ENCODE measurements at regions not wholly inside any gene's neighbourhood (a gene's known extent, or its start where the extent isn't known, plus 50 kb on each side); places are given as distances from the start of the nearest gene placed in this dataset.
A peak's percentile ranks its signal among the peaks of the same experiment; 100 is the strongest.
"Not testable (repeated sequence)": the region's sequence is repeated elsewhere in the genome, so short reads cannot be mapped to it uniquely, and the experiment has no call there.

DNA sequence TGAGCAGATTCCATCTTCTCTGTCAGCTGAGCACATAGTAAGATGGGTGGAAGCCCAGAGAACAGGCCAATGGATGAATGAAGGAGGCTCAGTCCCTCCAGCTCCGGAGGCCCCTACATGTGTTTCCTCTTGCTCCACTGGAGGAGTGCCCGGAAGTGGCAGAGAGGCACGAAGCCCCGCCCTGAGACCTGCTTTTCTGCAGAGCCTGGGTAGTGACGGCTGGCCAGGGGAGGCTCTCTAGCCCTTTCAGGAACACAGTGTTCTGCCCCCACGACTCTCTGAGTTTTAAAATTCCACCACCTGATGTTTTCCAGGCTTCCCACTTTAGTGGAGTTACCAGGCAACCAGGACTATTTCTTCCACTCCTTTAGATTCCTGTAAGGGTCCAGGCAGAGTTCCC lies 149.4 kb upstream of the SLC6A11 start:
- no peak for DNase-seq (ENCODE audit: low read depth)

DNA sequence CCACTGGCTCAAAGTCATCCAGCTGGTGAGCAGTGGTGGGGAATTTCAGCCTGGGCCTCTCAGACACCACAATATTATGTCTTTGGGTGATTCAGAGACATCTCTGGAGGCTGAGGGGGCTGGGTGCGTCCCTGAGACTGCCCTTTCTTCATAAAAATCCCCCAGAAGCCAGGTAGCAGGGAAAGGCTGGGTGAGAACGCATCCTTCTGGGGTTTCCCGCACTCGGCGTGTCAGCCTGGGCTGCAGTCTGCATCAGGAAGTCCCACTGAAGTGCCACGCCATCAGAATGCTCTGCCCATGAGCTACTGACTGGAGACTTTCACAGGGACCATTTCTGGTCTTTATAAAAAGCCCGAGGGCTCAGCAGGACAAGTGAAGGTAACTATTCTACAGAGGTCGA lies 148.8 kb upstream of the SLC6A11 start:
- DNase-seq (ENCODE audit: low read depth), result no peak

DNA sequence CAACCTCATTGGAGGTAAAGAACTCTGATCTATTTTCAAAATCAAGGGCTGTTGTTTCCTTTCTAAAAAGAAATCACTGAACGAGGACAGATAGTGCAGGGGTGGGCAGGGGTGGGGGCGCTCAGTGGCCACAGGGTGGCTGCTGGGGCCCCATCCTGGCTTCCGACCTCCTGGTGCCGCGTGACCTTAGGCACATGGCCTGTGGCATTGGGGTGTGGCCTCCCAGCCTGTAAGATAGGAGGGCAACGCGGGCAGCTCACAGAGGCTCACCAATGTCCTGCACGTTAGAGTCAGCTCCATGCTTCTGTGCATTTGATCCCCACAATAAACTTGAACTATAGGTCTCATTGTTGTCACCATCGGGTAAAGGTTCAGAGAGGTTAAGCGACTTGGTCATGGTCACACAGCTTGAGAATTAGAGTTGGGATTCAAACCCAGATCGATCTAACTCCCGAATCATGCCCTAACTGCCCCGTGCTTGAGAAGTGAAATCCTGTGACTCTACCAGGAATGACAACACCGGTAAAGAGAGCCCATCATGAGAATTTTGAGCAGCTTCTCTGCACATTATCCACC lies 148.0 kb upstream of the SLC6A11 start:
- no peak for DNase-seq (ENCODE audit: low read depth)

DNA sequence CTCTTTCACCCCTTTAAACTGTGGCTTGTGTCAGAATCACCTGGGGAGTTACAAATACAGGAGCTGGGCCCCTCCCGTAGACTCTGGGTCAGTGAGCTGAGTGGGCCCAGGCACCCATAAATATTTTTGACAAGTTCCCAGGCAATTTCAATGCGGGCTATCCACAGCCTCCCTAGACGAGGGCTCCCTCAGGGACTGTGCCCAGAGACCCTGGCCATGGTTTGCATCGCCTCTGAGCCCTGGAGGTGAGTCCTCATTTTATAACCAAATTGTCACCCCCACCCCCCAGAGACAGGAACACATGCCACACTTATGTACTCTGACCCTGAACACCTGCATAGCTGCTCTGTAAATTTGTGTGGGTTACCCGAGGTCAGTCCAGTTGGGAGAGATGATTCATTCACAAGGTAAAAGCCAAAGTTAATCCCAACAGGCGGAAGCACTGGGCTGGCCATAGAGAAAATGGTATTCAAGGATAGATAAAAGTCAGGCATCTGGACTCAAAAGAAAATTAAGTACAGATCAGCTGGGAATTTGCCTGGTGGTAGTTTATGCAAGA lies 146.5 kb upstream of the SLC6A11 start:
- no peak for DNase-seq (ENCODE audit: low read depth)

DNA sequence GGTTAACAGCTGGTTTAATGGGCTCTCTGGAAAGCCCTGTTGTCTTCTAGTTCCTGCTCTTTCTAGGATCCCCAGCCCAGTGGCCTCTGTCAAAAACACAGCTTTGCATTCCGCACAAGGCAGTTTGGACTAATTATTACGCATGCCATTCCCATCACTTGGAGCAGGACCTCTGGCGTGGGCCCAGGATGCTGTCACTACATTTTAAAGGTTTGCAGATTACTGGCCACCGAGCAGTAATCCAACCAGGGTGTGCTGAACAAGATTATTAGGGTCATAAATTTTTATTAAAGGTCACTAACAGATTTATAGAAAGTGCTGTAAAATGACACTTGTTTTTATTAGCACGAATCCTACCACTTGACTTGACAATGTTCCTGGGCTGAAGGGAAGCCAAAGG lies 143.6 kb upstream of the SLC6A11 start:
- no peak for DNase-seq (ENCODE audit: low read depth)

DNA sequence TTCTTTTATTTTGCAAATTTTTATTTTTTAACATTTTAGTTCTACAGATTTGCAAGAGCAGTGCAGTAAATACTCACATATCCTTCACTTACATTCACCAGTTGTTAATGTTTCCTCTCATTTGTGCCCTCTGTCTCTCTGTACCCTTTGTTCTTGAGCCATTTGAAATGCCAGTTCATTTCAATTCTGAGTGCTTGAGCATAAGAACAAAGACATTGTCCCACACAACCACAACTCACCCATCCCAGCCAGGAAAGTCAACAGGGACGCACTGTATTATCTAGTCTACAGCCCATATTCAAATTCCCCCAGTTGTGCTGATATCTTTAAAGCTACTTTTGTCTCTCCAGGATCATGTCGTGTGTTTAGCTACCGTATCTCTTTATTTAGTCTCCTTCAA lies 141.4 kb upstream of the SLC6A11 start:
- DNase-seq (ENCODE audit: low read depth), result no peak

DNA sequence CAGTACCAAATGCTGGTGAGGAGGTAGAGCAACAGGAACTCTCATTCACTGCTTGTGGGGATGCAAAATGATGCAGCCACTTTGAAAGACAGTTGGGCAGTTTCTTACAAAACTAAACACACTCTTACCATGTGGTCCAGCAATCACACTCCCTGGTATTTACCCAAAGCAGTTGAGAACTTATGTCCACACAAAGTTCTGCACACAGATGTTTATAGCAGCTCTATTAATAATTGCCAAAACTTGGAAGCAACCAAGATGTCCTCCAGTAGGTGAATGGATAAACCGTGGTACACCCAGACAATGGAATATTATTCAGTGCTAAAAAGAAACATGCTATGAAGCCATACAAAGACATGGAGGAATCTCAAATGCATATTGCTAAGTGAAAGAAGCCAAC lies 139.1 kb upstream of the SLC6A11 start:
- DNase-seq (ENCODE audit: low read depth), result no peak

DNA sequence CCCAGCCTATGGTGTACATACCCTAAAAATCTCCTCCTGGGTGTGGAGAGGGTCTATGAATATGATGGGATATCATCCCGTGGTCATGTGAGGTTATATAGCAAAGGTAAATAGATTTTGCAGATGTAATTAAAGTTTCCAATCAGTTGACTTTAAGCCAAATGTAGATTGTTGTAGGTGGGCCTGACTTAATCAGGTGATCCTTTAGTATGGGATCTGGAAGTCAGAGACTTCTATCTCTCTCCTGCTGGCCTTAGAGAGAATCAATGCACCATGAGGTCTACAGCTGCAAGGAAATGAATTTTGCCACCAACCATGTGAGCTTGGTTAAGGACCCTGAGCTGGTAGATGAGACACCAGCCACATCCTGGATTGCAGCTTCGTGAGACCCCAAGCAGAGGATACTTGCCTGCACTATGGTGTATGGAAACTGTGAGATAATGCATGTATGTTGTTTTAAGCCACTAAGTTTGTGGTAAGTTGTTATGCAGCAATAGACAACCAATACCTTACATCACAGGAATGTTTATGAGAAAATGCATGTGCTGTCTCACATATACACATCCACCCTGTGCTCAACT lies 137.1 kb upstream of the SLC6A11 start:
- no peak for DNase-seq (ENCODE audit: low read depth)

DNA sequence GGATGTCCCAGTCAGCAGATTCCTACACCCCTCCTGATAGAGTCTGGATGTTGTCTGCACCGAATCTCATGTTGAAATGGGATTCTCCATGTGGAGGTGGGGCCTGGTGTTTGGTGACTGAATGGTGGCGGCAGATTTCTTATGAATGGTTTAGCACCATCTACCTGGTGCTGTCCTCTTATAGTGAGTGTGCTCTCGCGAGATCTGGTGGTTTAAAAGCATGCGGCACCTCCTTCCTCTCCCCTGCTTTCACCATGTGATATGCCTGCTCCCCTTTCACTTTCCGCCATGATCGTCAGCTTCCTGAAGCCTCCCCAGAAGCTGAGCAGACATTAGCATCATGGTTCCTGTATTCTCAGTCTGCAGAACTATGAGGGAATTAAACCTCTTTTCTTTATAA lies 135.2 kb upstream of the SLC6A11 start:
- DNase-seq (ENCODE audit: low read depth), result no peak

DNA sequence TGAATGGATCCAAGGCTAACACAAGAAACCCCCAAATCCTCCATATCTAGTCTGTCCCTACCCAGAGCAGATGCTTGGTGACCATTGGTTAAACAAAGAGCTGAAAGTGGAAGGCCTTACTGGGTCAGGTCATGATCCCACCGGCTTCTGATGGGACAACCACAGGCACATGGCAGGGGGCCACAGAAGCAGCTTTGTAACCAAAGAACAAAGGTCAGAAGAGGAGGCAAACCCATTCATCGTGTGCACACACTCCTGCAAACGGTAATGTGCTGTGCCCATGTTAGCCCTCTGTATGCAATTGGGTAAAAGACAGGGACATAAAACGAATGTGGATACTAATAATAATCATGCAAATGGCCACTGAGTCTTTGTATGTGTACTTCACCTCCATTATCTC lies 133.3 kb upstream of the SLC6A11 start:
- no peak for DNase-seq (ENCODE audit: low read depth)

DNA sequence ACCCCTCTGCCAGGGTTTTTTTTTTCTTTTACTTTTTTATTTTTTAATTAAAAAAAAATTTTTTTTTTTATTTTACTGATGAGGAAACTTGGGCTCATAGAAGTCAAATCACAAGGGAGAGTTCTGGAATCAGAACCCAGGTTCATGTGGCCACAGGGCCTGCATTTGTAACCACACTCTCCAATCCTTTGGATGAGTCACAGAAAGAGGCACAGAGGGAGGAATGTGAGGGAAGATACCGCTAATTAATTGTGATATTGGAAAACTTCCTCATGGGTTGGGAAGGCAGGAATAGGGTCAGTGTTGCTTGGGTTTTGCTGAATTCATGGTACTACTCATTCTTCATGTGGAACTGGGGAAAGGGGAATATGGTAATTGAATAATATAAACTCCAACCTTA lies 132.9 kb upstream of the SLC6A11 start:
- DNase-seq (ENCODE audit: low read depth), result no peak

DNA sequence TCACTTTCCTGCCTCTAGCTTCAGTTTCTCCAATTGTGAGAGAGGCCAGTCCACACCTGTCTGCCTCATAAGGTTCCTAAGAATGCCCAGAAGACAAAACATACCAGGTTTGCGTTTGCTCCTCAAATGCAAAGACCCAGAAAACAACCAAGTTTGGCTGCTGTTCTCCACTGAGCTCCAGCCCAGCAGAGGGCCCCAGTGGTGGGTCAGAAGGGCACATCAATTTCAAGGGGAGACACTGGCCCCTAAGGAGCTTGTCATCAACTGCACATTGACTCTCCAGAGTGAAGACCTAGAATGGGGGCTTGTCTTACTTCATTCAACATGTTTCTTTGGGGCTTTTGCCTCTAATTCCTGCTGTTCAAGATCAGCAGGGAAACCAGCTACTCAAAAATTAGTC lies 127.9 kb upstream of the SLC6A11 start:
- DNase-seq (ENCODE audit: low read depth), result no peak

DNA sequence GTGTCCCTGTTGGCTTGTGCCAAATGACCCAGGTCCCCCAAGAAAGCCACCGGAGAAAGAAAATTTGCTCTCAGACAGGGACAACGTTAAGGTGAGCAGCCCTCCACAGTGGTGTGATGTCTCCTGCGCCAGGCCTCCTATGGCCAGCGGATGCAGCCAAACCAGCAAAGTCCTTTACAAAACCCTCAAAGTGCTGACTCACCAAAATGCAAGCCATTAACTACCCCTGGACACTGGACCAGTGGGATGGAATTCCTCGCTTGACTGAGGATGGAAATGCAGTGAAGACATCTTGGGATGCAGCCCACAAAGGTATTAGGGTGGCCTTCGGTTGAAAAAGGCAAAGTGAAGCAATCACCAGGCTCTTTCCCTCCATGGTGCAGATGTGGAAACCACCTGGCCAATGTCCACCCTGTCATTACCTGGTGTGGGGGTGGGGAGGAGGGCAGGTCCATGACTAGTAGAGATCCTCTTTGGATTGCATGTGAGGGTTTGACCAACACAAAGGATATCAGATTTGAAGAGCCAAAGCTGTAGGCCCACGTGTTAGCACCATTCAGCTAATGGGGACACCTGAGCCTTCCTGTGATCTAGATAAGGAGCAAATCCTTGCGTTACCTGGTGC lies 127.4 kb upstream of the SLC6A11 start:
- DNase-seq (ENCODE audit: low read depth), result no peak

DNA sequence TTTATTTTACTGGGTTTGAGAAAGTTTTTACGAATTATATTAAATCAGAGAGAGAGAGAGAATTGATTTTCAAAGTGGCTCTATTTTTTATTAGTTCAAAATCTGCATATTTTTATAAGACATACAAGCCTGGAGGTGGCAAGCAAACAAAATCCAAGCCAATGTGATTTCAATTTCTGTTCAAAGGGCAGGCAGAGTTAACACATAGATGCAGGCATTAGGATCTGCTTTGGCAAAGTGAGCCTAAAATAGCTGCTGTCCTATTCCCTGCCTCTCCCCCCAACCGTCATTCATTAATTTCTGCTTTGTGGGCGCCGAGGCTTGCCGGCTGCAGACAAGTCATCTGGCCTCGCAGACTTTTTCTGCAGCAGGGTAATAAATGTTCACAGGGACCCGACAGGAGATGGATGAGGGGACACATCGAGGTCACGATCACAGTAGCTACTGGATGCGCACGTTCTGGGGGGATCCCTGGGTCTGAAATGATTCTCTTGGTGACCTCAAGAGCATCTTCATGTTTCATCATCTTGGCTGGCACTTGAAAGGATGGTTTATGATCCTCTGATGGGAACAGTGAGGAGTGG lies 123.9 kb upstream of the SLC6A11 start:
- DNase-seq (ENCODE audit: low read depth), result no peak

DNA sequence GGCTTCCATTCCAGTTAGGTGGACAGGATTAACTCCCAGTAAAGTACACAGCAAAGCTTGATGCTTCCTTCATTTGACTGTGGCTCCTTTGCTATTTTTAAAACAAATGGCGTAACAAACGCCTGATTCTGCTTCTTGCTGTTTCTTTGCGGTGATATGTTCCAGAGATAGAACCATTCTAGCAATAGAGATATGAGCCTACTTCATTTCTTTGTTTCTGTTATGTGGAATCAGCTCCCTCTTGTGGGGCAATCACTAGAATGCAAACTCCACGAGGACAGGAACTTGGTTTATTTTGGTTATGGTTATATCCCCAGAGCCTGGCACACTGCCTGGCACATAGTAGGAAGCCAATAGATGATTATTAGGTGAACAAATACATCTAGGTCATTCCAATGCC lies 122.6 kb upstream of the SLC6A11 start:
- DNase-seq (ENCODE audit: low read depth), result no peak

DNA sequence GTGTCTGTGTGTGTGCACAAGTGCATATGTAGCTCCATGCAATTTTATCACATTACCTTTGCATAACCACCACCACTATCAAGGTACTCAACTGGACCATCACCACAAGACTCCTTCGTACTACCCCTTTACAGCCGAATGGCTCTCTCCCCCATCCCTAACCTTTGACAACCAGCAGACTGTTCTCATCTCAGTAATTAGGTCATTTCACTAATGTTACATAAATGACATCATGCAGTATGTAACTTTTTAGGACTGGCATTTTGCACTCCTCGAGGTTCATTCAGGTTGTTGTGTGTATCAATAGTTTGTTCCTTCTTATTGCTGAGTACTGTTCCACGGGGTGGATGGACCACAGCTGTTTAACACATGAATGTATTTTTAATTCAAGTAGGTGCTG lies 121.8 kb upstream of the SLC6A11 start:
- DNase-seq (ENCODE audit: low read depth), result no peak

DNA sequence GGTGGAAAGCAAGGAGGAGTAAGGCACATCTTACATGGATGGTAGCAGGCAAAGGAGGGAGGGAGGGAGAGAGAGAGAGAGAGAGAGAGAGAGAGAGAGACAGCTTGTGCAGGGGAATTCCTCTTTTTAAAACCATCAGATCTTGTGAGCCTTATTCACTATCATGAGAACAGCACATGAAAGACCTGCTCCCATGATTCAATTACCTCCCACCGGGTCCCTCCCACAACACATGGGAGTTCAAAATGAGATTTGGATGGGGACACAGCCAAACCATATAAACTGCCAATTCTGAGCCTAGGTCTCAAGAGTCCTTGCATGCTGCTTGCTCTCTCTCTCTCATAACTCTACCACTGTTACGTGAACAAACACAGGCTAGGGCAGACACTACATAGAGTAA lies 120.8 kb upstream of the SLC6A11 start:
- DNase-seq (ENCODE audit: low read depth), result not testable (repeated sequence)

DNA sequence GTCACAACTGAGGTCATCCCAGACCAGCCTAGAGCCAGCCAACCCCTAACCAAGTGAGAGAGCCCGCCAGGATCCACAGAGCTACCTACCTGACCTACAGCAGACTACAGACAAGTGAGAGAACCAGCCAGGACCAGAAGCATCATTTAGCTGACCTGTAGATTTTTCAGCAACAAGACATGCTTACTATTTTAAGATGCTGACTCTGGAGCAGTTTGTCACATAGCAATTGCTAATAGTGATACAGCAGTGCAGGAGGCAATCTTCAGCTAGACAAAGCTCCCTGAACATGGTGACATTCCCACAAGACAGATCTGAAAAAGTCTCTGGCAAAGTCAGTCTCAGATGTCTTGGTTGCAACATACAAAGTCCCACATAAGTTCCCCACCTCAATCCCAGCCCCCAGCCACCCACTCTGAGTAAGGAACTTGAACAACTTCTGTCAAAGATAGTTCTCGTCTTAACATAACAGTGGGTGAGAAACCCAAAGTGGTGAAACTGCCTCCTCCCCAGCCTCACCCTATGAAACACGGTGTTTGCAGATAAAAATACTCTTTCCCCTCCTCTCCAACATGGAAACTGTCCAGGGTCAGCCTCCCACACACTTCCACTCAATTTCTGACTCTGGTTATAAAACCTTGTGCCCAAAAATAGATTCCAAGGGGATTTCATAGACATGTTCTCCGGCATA lies 120.3 kb upstream of the SLC6A11 start:
- DNase-seq (ENCODE audit: low read depth), result no peak

DNA sequence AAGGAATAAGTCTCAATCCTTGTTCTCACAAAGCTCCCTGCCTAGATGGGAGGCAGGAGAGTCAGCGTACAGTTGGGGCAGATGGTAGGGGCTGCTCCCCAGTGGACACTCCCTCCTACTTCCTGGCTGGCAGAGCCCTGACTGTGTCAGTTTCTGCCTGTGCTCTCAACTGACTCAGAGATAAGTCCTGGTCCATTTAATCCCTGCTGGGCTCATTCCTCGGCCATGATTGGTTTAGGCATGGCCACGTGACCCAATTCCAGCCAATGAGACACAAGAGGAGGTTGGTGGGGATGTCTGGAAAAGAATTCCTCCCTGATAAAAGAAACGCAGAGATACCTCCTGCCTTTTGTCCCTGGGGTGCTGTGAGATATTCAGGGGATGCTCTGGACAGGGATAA lies 118.1 kb upstream of the SLC6A11 start:
- DNase-seq (ENCODE audit: low read depth), result no peak

DNA sequence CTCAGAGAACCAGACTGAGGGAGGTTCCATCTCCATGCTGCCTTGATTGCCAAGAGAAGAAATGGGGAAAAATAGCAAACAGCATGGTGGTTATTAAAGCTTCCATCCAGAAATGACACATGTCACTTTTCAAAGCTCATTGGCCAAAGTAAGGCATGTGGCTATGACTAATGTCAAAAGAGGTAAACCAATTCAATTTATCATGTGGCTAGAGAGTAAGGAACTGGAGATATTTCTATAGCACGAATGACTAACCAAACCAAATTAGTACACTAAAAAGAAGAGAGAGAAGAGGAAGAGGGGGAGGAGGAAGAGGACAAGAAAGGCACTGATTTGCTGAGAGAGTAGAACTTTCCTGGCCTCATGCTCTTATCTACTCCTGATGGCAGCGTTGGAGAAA lies 115.2 kb upstream of the SLC6A11 start:
- DNase-seq (ENCODE audit: low read depth), result no peak

DNA sequence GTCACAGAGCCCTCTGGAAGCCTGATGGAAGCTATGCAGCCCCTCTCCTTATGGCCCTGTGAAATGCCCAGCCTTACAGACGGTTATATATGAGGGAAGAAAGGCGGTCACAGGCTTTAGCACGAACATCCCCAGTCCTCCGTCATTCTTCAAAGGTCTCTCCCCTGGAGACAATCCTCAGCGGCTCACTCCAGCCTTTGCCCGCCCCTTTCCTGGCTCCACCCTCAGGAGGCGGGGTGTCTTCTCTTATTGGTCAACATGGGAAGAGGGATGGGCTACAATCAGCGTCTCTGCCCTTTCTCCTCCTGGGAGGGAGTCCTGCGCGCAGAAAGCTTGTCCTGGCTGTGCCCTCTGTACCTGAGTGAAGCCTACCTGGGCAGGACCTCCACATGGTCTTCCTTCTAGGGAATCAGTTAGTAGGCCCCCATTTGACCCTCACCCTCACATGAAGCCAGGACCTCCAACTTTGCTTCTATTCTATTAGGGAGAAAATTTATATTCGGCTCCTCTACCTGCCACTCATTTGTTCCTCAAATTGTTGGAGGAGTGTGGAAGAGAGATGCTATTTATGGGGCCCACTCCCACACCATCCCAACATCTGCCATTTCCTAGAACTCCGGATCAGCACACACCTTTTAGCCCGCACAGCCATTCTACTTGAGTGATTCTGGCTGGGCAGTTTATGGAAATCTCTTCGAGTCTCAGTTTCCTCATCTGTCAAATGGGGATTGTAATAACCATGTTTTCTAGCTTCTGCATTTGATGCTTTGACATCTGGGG lies 112.9 kb upstream of the SLC6A11 start:
- no peak for DNase-seq (ENCODE audit: low read depth)

DNA sequence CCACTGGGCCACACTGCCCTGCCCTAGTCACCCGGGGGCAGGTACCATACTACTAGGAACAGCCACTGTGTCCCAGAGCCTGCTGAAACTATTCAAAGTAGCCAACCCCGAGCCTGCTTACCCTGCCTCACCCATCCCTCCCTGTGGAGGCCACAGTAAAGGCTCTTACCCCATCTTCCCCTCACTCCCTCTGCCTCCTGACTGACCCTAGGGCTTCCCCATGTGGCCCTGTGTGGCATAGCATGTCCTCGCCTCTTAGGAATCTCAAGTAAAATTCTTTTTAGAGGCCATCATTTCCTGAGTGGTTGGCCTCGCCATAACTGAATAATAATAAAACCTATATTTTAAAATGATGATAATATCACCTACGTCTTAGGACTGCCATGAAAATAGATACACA lies 112.2 kb upstream of the SLC6A11 start:
- peak; percentile 15 for DNase-seq (ENCODE audit: low read depth)
